ENCODE measurements at regions not wholly inside any gene's neighbourhood (a gene's known extent, or its start where the extent isn't known, plus 50 kb on each side); places are given as distances from the start of the nearest gene placed in this dataset.
A peak's percentile ranks its signal among the peaks of the same experiment; 100 is the strongest.

GRCh38 chr20:10951216-10951615, 277.4 kb upstream of the JAG1 start:
- TF ChIP-seq CTCF (IDR thresholded peaks at IDR 0.05; ENCODE audit: poor library complexity, severe bottlenecking) = no peak
- TF ChIP-seq REST (IDR thresholded peaks at IDR 0.05; ENCODE audit: borderline replicate concordance) = no peak
- peak; percentile 22 for TF ChIP-seq EP300 (conservative IDR thresholded peaks at IDR 0.05; ENCODE audit: poor library complexity, severe bottlenecking)
- no peak for TF ChIP-seq POLR2AphosphoS5 (IDR thresholded peaks at IDR 0.05)
- TF ChIP-seq SMC3 (conservative IDR thresholded peaks at IDR 0.05; ENCODE audit: poor library complexity) = no peak
- TF ChIP-seq EZH2 (IDR thresholded peaks at IDR 0.05; ENCODE audit: borderline replicate concordance, insufficient read depth, low read length, poor library complexity, severe bottlenecking) = no peak
- TF ChIP-seq MXI1 (conservative IDR thresholded peaks at IDR 0.05; ENCODE audit: poor library complexity, severe bottlenecking) = peak; percentile 37
- TF ChIP-seq TAF1 (IDR thresholded peaks at IDR 0.05; ENCODE audit: low read depth) = no peak

Measured in neural cell (in vitro differentiated cells).